Lung microvascular endothelial cell (primary cell): ENCODE measurements at regions not wholly inside any gene's neighbourhood (a gene's known extent, or its start where the extent isn't known, plus 50 kb on each side); places are given as distances from the start of the nearest gene placed in this dataset.

Experiments used
- DNase-seq, 2 donors: peaks; one replicate each; pipeline versions ENCODE4 v3.0.0 to v3.0.0-alpha.2; 2010; ENCODE audit warnings: low read depth in 2 of 2

DNA sequence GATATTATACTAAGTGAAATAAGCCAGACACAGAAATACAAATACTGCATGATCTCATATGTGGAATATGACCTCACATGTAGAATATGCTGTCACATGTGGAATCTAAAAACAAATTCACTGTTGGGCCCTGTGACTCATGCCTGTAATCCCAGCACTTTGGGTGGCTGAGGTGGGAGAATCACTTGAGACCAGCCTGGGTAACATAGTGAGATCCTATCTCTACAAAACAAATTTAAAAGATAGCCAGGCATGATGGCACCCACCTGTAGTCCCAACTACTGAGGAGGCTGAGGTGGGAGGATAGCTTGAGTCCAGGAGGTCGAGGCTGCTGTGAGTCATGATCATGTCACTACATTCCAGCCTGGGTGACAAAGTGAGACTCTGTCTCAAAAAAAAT lies 160.3 kb downstream of the PTEN start:
- no peak for DNase-seq

DNA sequence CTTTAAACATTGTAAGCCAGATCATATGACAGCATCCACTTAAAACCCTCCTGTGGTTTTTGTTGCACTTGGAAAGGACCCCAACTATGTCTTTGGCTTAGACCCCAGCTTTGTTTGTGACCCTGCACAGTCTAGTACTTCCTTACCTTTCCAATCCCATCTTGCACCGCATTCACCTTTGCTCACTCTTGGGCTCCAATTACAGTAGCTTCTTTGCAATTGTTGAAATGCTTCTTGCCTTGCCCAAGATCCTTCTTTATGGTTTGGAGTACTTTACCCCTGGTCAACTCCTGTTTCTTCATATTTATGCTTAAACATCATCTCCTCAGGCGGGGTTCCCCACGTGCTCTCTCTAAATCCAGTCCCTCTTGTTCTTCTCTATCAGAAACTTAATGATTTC lies 162.6 kb downstream of the PTEN start:
- no peak for DNase-seq

DNA sequence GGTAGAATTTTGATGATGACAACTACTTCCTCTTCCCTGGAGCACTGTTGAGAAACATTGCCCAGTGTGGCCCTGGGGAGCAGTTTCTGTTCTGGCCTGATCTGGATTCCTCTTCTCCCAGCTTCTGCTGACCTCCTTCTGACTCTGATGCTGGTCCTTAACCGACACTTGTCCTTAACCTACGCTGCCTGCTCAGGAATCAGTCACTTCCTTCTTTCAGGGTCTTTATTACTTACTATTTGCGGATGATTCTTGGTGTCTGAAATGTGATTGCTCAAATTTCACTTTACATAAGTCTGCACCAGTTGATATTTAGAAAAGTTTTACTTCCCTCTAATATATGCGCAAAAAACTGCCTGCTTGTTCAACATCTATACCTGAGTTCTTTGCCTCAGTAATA lies 164.1 kb downstream of the PTEN start:
- no peak for DNase-seq

DNA sequence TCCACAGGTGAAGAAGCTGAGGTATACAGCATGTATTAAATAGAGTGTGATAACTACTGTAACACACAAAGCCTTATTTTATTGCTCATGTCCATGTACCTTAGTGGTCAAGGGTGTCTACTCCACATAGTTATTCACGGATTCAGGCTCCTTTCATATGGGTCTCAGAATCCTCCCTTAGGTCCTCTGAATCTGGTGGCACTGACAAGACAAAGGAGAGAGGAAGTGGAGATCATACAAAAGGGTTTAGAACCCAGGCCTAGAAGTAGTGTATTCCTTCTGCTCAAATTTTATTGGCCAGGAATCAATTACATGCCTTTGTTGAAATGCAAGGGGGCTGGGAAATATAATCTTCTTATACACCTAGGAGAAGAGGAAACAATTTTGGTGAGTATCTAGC lies 164.6 kb downstream of the PTEN start:
- DNase-seq, result no peak

DNA sequence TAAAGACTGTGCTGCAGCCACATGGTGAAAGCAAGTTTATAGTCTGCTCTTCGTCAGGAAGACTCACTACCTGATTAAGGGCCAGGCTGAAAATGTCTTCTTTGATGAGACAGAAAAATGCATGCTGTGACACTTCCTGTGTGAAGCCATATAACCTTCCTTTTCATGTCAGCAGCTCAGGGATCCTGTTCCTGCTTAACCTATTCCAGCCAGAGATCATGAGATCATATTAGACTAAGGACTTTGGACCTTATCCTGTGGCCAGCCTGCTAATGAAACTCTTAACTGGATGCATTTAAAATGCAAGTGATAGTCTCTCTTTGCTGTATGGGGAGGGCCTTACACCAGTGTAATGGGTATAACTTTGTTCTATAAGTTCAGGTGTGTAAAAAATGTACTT lies 165.2 kb downstream of the PTEN start:
- DNase-seq, result no peak

DNA sequence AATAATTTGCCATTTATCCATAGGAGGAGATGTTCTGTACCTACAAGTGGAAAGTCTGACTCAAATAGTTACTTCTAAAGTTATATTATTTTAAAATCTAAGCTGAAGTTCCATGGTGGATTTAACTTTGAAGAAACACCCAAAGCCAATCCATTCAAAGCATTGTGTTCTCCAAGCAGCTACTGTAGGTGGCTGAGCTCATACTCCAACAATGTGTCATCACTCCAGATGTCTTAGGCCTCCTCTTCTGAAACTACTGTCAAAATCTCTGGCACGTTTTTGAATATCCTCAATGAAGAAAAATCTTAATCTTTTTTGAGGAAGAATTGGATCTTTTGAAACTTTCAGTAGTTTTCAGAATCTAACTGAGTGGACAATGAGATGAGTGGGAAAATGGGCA lies 169.1 kb downstream of the PTEN start:
- peak in 1 of 2 donors; percentile 20 for DNase-seq

DNA sequence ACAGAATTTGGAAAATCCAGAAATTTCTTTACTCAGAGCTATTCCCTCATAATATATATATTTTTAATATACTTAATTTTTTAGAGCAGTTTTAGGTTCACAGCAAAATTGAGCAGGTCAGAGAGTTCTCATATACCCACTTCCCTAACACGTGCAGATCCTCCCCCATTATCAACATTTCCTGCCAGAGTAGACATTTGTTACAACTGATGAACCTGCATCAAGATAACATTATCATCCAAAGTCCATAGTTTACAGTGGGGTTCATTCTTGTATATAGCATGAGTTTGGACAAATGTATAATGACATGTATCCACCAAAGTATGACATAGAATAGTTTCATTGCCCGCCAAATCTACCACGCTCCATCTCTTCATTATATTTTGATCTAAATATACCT lies 170.0 kb downstream of the PTEN start:
- DNase-seq, result no peak

DNA sequence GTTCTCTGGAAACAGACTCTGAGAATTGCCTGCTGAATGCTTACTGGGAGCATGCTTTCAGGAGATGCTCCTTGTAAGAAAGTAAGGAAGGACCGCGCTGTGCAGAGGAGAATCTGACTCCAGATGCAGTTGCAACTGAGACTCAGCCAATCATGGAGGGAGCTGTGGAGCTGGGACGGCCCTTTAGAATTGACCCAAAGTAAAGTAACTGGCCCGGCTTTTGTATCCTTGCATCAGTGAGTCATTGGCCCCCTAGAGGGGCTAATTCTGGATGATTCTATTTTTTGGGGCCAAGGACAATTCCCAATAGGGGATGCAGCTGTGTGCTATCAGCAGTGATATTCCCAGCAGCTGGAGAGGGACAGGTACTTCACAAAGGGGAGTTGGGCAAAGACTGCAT lies 170.4 kb downstream of the PTEN start:
- DNase-seq, result no peak

DNA sequence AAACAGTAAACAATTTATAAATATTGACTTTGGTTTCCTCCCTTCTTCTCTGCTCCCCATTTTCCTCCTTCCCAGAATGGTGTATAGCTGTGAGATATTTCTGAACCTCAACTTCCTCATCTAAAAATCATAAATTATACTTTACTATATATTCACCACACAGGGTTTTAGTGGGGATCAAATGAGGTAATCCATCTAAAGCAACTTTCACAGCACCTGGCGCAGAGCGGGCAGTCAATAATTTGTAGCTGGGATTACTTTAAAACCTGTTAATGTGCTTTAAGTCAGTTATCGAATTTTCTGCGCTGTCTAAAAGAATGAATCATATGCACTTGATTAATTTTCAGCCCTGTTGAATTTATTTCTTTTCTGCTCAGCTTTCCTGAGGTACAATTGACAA lies 172.7 kb downstream of the PTEN start:
- DNase-seq, result no peak

DNA sequence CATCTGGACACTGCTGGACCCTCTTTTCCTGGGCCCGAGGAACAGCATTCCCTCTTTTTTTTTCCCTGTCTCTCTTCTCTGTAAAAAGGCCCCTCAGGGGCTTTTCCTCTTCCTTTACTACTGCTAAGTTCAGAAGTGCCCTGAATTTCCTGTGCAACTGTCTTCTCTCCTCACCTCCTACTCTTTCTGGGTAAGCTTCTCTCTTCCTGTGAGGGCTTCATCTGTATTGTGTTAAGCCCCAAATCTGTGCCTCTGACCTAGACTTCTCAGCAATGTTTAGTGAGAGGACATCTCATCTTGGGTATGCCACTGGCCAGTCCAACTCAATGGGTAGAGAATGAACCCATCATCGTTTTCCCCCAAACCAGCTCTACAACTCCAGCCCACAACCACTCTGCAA lies 174.2 kb downstream of the PTEN start:
- DNase-seq, result no peak

DNA sequence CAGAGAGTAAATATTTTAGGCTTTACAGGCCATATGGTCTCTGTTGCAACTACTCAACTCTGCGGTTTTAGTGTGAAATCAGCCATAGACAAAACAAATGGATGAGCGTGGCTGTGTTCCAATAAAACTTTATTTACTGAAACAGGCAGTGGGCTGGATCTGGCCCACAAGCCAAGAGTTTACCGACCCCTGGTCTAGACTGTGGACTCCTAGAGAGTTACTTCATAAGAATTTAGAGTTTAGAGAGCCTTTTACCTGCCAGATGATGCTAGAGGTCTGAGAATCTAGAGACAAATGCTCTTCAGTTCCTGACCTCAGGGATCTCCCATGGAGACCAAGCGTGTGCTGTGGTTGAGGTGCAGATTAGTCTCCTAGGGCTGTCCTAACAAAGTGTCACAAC lies 174.8 kb downstream of the PTEN start:
- no peak for DNase-seq

DNA sequence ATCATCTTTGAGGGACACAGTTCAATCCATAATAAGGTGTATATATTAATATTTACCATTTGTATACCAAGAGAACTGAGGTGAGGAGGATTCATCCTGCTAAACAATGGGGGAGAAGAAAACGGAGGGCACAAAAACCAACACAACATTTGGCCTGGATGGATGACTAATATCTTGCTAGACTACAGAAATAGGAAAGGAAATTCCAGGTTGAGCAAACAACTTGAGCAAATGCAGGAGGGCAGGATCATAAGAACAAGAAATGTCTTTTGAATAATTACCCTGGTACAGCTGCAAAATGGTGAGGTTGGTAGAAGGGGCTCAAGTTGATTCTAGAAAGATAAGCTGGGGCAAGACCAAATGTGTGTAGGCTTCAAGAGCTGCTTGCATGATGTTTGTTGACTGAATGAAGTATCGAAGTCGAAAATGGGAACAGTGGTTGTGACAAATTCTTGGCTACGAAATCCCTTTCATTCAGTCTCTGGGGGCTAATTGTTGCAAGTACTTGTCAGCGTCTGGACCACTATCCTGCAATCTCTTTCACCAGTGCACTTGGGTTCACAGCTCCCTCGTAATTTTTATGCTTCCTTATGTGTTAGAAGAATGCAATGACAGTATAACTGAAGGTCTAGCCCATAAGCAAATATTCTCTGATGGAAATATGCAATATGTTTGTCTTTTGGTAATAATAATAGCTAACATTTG lies 176.2 kb downstream of the PTEN start:
- DNase-seq, result peak in 1 of 2 donors; percentile 40

DNA sequence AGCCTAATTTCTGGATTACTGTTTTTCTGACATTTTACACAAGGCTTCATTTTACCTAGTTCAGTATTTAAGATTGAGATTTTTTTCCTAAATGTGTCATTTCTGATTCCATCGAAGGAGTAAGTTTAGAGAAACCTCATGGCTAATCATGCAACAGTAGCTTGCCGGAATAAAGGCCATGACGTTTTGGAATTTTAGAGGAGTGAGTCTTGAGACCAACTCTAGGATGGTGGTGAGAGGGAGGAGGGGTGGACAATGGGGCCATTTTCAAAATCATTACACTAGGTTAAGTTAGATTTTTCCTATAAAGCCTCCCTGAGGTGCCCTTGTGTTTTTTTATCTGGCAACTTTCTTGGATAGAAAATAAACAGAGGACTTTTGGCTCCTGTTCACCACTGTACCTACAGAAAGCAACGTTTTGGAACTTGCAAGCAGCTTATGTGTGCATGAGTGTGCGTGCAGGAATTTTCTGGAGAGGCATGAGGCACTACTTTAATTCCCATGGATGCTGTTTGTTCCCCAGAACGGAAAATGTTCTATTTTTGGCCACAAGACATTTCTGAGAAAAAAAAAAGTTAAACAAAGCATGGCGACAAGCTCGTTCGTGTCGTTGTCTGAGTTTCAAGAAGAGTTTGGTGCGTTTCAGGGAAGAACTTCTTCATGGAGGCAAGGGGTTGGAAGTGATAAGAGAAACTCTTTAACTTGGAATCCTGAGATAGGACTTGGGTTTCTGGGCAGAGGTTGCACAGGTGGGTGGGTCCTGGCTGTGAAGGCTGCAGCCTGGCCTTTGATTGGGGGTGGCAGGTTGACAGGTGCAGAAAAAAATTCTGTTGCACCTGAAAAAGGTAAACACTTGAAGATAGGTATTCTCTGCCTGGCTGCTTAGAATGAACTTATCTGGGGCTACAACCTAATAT lies 178.1 kb downstream of the PTEN start:
- no peak for DNase-seq

DNA sequence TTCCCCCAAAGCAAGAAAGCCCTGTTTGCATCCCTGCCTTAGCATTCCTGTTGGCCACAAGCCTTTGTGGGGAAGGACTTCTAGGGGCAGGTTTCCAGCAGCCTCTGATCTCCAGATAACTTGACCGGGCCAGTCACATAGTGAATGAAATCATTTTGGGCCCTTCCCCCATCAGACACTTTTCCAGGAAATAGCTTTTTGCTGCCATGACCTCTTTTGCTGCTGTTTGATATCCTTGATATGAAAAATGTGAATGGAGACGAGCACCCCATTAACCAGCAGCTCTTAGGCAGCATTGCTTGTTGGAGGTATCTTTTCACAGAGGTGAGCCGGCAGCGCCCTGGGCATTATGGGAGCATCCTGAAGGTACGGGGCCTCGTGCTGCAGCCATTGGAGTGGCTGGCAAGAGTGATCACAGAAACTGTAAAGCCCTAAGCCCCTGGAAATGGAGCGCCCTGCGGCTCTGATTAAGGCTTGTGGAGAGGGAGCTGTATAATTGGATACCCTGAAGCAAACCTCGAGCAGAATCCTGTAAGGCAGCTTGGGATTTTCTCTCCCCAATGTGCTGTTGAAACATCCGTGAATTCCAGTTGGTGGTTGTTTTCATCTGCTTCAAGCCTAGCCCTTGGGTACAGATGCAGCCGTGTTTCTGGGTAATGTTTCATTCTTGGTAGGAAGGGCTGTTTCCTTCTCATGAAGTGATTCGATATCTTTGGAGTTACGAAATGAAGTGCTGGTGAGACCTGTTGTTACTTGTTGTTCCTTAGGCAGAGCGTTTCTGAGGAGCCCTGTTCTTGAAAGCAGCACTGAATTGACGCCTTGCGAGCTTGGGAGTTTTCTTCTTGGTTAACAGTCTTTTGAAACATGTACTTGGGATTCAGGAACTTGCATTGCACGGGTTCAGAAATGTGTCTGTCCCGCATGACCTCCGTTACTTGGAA lies 179.0 kb downstream of the PTEN start:
- DNase-seq, result no peak

DNA sequence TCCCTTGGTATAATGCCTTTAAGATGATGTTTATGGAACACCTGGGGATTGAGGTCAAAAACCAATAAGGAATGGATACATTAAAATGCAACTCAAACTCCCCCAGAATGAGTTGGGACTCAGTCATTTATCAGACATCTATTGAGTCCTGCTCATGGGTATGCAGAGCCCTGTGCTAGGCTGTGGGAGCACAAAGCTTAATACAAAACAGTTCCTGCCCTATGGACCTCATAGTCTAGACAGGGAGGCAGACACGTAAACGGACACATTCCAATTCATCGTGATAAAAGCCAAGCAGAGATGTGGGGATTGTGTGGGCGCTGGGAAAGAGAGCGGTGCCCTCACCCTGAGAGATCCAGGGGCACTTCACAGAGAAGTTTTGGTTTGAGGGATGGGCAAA lies 181.7 kb downstream of the PTEN start:
- no peak for DNase-seq

DNA sequence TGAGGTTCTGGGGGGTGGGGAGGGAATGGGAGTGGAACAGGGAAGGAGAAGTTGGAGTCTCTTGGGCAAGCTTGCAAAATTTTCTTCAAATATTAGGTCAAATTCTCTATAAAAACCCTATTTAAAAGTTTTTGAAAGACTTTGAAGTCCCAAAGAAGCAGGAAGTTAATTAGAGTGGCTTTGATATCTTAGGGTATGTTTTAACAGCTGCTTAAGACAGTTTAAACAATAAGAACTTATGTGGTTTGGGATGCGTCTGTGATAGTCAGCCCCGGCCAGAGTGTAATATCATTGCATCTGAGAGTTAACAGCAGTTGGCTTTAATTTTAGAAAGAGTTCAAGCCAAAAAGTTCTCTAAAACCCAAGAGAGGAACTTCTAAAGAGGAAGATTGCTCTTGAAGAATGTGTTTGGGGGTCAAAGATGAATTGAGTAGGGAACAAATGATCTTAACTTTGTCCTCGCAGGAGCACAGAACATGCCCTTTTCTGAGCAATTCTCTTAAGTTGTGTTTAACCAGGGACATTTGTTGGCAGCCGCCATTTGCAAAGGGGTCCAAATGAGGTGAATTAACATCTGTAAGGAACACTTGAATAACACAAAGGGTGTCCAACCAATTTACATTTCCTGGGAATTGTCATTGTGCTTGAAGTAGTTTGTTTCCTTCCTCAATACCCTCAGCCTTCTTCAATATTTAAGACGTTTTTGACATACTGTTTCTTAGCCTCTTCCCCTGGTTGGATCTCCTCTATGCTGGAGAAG lies 182.4 kb downstream of the PTEN start:
- DNase-seq, result no peak

DNA sequence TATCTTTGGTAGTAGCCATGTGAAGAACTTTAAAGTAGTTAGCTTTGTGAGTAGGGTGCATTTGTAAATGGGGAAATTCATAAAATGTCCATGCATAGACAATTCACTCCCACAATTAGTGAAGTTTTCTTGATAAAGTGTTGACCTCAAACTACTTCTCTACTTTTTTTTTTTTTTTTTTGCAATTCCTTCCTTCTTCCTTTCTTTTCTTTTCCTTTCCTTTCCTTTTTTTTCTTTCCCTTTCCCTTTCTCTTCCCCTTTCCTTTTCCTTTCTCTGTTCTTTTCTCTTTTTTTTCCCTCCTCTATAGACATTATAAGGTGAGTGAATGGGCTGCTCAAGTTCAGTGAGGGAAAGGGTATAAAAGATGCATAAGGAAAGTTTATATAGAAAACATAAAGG lies 184.2 kb downstream of the PTEN start:
- DNase-seq, result no peak

DNA sequence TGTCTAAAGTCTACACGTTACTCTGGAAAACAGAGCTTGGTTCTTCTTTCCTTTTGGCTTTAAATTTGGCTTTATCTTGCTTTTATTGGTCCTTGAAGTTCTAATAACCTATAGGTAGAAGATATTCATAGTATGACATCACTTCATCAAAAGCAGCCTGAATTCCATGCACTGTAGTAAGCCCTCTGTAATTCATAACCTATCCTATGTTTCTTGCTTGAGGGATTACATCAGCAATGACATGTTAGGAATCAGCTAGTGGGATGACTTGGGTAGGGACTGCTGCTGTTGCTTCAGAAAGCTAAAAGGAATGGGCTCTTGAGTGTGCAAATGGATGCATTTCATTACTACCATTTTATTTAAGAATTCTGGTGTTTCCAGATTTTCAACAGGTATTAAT lies 184.9 kb downstream of the PTEN start:
- no peak for DNase-seq

DNA sequence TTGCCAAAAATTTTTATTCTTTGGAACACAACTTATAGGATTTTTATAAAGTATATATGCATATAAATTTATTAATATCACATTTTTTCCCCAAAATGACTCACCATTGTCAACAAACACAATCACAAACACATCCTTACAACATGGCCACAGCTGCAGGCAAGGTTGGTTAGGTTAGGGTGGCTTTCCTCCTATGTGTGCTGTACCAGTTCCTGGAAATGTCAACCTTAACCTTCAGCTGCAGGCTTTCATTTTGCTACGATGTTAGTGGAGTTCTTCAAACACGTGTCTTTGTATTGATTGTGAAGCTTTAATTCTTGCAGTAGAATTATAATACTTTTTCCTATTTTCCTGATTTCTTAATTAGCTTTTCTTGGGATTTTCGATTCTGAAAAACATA lies 185.8 kb downstream of the PTEN start:
- DNase-seq, result no peak

DNA sequence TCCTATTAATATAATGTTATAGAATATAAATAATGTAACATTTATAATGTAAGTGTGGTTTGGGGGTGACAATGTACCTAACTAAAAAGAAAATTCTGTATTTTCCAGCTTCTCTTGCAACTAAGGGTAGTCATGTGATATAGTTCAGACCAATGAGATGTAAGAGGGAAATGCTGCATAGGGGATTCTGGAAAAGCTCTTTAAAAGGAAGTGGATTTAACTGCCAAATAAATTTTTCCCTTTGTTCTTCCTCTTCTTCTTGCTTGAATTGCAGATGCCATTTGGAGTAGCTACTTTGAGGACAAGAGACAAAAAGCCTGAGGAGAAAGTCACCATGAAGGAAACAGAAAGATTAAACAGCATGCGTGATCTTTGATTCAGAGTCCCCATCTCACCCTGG lies 194.3 kb downstream of the PTEN start:
- no peak for DNase-seq

DNA sequence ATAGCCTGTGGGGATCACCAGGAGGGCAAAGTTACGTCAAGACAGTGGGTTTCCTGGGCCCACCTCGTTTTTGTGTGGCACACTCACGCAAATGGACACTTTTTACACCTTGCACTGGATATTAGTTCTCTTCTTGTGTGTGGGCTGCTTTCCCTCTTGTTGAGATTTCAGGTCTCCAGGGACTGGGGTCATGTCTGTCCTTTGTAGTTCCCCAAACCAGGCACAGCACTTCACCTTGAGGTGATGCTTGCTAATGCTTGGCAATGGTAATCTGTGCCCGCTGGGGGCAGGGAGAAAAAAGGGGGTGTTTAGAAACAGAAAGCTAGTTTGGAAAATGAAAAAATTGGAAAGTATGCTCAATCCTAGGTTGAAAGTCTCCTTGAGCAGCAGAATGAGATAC lies 195.3 kb downstream of the PTEN start:
- no peak for DNase-seq
